WTC11 (cell line): ENCODE measurements at regions not wholly inside any gene's neighbourhood (a gene's known extent, or its start where the extent isn't known, plus 50 kb on each side); places are given as distances from the start of the nearest gene placed in this dataset.

Experiments
- CBFB ChIP-seq: sonication (generic); formaldehyde crosslinking; IDR thresholded peaks from 2 replicates; pipeline ENCODE4 v1.8.1; 2022; ENCODE audit warnings: mild to moderate bottlenecking, low read depth, missing genetic modification reagents
- CTCF ChIP-seq: fragments of 200-600 bp; IDR thresholded peaks from 2 replicates; pipeline ENCODE4 v1.8.0; 2022; ENCODE audit warnings: antibody characterized with exemption
- JUN ChIP-seq: sonication (generic); formaldehyde crosslinking; IDR thresholded peaks from 2 replicates; pipeline ENCODE4 v1.8.0; 2023; ENCODE audit warnings: mild to moderate bottlenecking, missing genetic modification reagents
- SP1 ChIP-seq: sonication (generic); formaldehyde crosslinking; conservative IDR thresholded peaks from 2 replicates; pipeline ENCODE4 v1.8.1; 2022; ENCODE audit warnings: missing genetic modification reagents
- USF1 ChIP-seq: sonication (generic); formaldehyde crosslinking; IDR thresholded peaks from 2 replicates; pipeline ENCODE4 v1.8.0; 2022; ENCODE audit warnings: mild to moderate bottlenecking, missing genetic modification reagents
- ZNF416 ChIP-seq: fragments of 250-450 bp; sonication (Bioruptor Pico); IDR thresholded peaks from 2 replicates; pipeline ENCODE4 v1.9.0; 2021; ENCODE audit warnings: mild to moderate bottlenecking, inconsistent platforms

- TF ChIP-seq SP1, result no peak
- peak; percentile 96 for TF ChIP-seq CTCF
- TF ChIP-seq CBFB (CRISPR knock-in tag), result no peak
- no peak for TF ChIP-seq USF1 (CRISPR knock-in tag)
- no peak for TF ChIP-seq JUN
- TF ChIP-seq ZNF416 (CRISPR knock-in tag), result 0 out of 2 replicates have a peak, but pooled peaks have one; percentile 43
Measured at GRCh38 chr6:40308533-40309306, 278.4 kb downstream of the LRFN2 start.
